WTC11 (cell line): ENCODE measurements at regions not wholly inside any gene's neighbourhood (a gene's known extent, or its start where the extent isn't known, plus 50 kb on each side); places are given as distances from the start of the nearest gene placed in this dataset.

Experiments
- ATAC-seq: fragments of 200-7000 bp; cut with Tn5 transposase; 2 replicates; pipeline ENCODE4 v1.10.0; 2021; ENCODE audit warnings: mild to moderate bottlenecking, moderate library complexity
- CTCF ChIA-PET: fragments of 300-600 bp; sonication (Branson Sonifier 250); formaldehyde crosslinking; loops from one replicate; lab custom pipeline; 2021; ENCODE audit warnings: antibody characterized with exemption; lab: Charles Lee
- POLR2A ChIA-PET: fragments of 350-600 bp; sonication (Branson Sonifier 250); formaldehyde crosslinking; loops from one replicate; lab custom pipeline; 2021; ENCODE audit warnings: antibody characterized with exemption; lab: Charles Lee
- DNase-seq: peaks from one replicate; pipeline ENCODE4 v3.0.0; 2021; ENCODE audit warnings: low spot score
- H3K27ac Mint-ChIP-seq: 2 replicates; pipeline ENCODE4 v1.8.0; 2021; ENCODE audit warnings: mixed read lengths
- H3K27me3 Mint-ChIP-seq: 2 replicates; pipeline ENCODE4 v1.8.0; 2021; ENCODE audit warnings: low read depth, mild to moderate bottlenecking, moderate library complexity, mixed read lengths
- H3K36me3 Mint-ChIP-seq: 2 replicates; pipeline ENCODE4 v1.8.0; 2021; ENCODE audit warnings: mixed read lengths
- H3K4me1 Mint-ChIP-seq: 2 replicates; pipeline ENCODE4 v1.8.0; 2022; ENCODE audit warnings: mixed read lengths
- H3K4me3 Mint-ChIP-seq: 2 replicates; pipeline ENCODE4 v1.8.0; 2021; ENCODE audit warnings: mild to moderate bottlenecking, moderate library complexity, mixed read lengths
- H3K9me3 Mint-ChIP-seq: 2 replicates; pipeline ENCODE4 v1.8.0; 2021; ENCODE audit warnings: mixed read lengths
- ATF1 ChIP-seq: sonication (generic); formaldehyde crosslinking; IDR thresholded peaks from 2 replicates; pipeline ENCODE4 v1.8.1; 2023; ENCODE audit warnings: mild to moderate bottlenecking, moderate library complexity, missing genetic modification reagents
- ATF3 ChIP-seq: sonication (generic); formaldehyde crosslinking; conservative IDR thresholded peaks from 2 replicates; pipeline ENCODE4 v1.8.1; 2022; ENCODE audit warnings: mild to moderate bottlenecking, missing genetic modification reagents
- CBFB ChIP-seq: sonication (generic); formaldehyde crosslinking; IDR thresholded peaks from 2 replicates; pipeline ENCODE4 v1.8.1; 2022; ENCODE audit warnings: mild to moderate bottlenecking, low read depth, missing genetic modification reagents
- ELF4 ChIP-seq: sonication (generic); formaldehyde crosslinking; IDR thresholded peaks from 2 replicates; pipeline ENCODE4 v1.8.1; 2022; ENCODE audit warnings: low read depth, mild to moderate bottlenecking, moderate library complexity, missing genetic modification reagents
- GTF2I ChIP-seq: fragments of 250-450 bp; sonication (Bioruptor Pico); conservative IDR thresholded peaks from 2 replicates; pipeline ENCODE4 v1.4.0; 2021; ENCODE audit warnings: mild to moderate bottlenecking
- HMGA2 ChIP-seq: fragments of 250-450 bp; sonication (Bioruptor Pico); IDR thresholded peaks from 2 replicates; pipeline ENCODE4 v1.4.0; 2021; ENCODE audit warnings: mild to moderate bottlenecking, moderate library complexity
- HMGXB4 ChIP-seq: sonication (generic); formaldehyde crosslinking; IDR thresholded peaks from 2 replicates; pipeline ENCODE4 v1.8.1; 2023; ENCODE audit warnings: mild to moderate bottlenecking, moderate library complexity, missing genetic modification reagents
- JAZF1 ChIP-seq: fragments of 250-450 bp; sonication (Bioruptor Pico); IDR thresholded peaks from 2 replicates; pipeline ENCODE4 v1.9.0; 2021; ENCODE audit warnings: moderate library complexity, mild to moderate bottlenecking, inconsistent platforms
- MYBL2 ChIP-seq: sonication (generic); formaldehyde crosslinking; IDR thresholded peaks from 2 replicates; pipeline ENCODE4 v1.8.1; 2023; ENCODE audit warnings: mild to moderate bottlenecking, moderate library complexity, missing genetic modification reagents
- NFYB ChIP-seq: sonication (generic); formaldehyde crosslinking; conservative IDR thresholded peaks from 2 replicates; pipeline ENCODE4 v1.8.0; 2022; ENCODE audit warnings: low read depth, missing genetic modification reagents
- NR2C2 ChIP-seq: sonication (generic); formaldehyde crosslinking; IDR thresholded peaks from 2 replicates; pipeline ENCODE4 v1.8.0; 2022; ENCODE audit warnings: mild to moderate bottlenecking, missing genetic modification reagents
- RELA ChIP-seq: sonication (generic); formaldehyde crosslinking; IDR thresholded peaks from 2 replicates; pipeline ENCODE4 v1.8.1; 2022; ENCODE audit warnings: missing genetic modification reagents, mild to moderate bottlenecking, borderline replicate concordance
- RORB ChIP-seq: fragments of 250-450 bp; sonication (Bioruptor Pico); IDR thresholded peaks from 2 replicates; pipeline ENCODE4 v1.9.0; 2021; ENCODE audit warnings: mild to moderate bottlenecking
- SOX15 ChIP-seq: fragments of 250-450 bp; sonication (Bioruptor Pico); IDR thresholded peaks from 2 replicates; pipeline ENCODE4 v1.9.0; 2021; ENCODE audit warnings: mild to moderate bottlenecking
- ZNF138 ChIP-seq: sonication (generic); formaldehyde crosslinking; conservative IDR thresholded peaks from 2 replicates; pipeline ENCODE4 v1.8.1; 2022; ENCODE audit warnings: mild to moderate bottlenecking, moderate library complexity, missing genetic modification reagents
- ZNF396 ChIP-seq: fragments of 250-450 bp; sonication (Bioruptor Pico); IDR thresholded peaks from 2 replicates; pipeline ENCODE4 v1.8.0; 2021; ENCODE audit warnings: mild to moderate bottlenecking, moderate library complexity, borderline replicate concordance
- ZNF416 ChIP-seq: fragments of 250-450 bp; sonication (Bioruptor Pico); IDR thresholded peaks from 2 replicates; pipeline ENCODE4 v1.9.0; 2021; ENCODE audit warnings: mild to moderate bottlenecking, inconsistent platforms
- ZNF671 ChIP-seq: fragments of 250-450 bp; sonication (Bioruptor Pico); IDR thresholded peaks from 2 replicates; pipeline ENCODE4 v1.8.0; 2021; ENCODE audit warnings: mild to moderate bottlenecking
- TF ChIP-seq, protein P1 (sequence below): fragments of 250-450 bp; sonication (Bioruptor Pico); IDR thresholded peaks from 2 replicates; pipeline ENCODE4 v1.8.0; 2021; ENCODE audit warnings: mild to moderate bottlenecking
- TF ChIP-seq, protein P2 (sequence below): fragments of 250-450 bp; sonication (Bioruptor Pico); conservative IDR thresholded peaks from 2 replicates; pipeline ENCODE4 v1.9.0; 2021; ENCODE audit warnings: mild to moderate bottlenecking
- TF ChIP-seq, protein P3 (sequence below): fragments of 250-450 bp; sonication (Bioruptor Pico); IDR thresholded peaks from 2 replicates; pipeline ENCODE4 v2.1.2; 2022; ENCODE audit warnings: mild to moderate bottlenecking, moderate library complexity
- TF ChIP-seq, protein P4 (sequence below): sonication (generic); formaldehyde crosslinking; IDR thresholded peaks from 2 replicates; pipeline ENCODE4 v1.8.0; 2022; ENCODE audit warnings: missing genetic modification reagents

DNA sequence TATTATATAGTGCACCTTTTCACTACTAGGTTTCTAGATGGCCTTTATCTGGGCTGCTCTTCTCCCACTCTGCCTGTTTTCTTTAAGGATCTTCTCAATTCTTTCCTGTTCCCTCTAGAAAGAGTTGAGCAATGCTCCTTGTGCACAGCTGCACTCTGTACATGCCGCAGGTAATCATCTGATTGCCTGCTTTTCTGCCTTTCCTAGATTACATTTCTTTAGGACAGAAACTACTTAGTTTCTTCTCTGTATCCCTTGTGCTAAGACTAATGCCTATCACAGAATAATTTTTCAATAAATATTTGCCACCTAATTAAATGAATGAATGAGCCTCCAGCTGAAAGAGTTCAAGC, 802.4 kb upstream of the ID2 start:
- no peaks in the 10 kb centered on the region for H3K9me3 Mint-ChIP-seq
- ChIA-PET CTCF (interaction anchor here (1.3 kb wide), 1 partner anchor 208 kb away, joined by 3 read pairs; no protein-coding TSS in a partner anchor), POLR2A (interaction anchor here (0.8 to 1.6 kb wide), 6 partner anchors 8 to 805 kb away, joined by 3 to 6 read pairs (median 4); partner anchors contain the start of gene ID2)
- DNase-seq (no peak), ATAC-seq (no peak)
- H3K4me3 Mint-ChIP-seq = peak overlapping the region; percentile 95
- H3K36me3 Mint-ChIP-seq = peaks cover 46% of the 10 kb centered on the region
- H3K27ac Mint-ChIP-seq = peak overlapping the region; percentile 100
- no peaks in the 10 kb centered on the region for H3K27me3 Mint-ChIP-seq
- H3K4me1 Mint-ChIP-seq = peaks cover 51% of the 10 kb centered on the region
- TF ChIP-seq HMGA2 (no peak), SOX15 (CRISPR knock-in tag) (no peak), NR2C2 (no peak), ELF4 (no peak)

- TF ChIP-seq, protein P1, sequence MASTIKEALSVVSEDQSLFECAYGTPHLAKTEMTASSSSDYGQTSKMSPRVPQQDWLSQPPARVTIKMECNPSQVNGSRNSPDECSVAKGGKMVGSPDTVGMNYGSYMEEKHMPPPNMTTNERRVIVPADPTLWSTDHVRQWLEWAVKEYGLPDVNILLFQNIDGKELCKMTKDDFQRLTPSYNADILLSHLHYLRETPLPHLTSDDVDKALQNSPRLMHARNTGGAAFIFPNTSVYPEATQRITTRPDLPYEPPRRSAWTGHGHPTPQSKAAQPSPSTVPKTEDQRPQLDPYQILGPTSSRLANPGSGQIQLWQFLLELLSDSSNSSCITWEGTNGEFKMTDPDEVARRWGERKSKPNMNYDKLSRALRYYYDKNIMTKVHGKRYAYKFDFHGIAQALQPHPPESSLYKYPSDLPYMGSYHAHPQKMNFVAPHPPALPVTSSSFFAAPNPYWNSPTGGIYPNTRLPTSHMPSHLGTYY (CRISPR knock-in tag) = peak; percentile 58; the same call in 1 of the 2 replicates
- TF ChIP-seq MYBL2 (CRISPR knock-in tag) = no peak
- ChIA-PET POLR2A (interaction anchor here (1.0 to 1.5 kb wide), 2 partner anchors 11 kb away, joined by 5 read pairs; no protein-coding TSS in a partner anchor), CTCF (no interaction called here)
- Mint-ChIP-seq H3K9me3 (no peaks in the 10 kb centered on the region), H3K4me3 (peak overlapping the region; percentile 95), H3K27me3 (no peaks in the 10 kb centered on the region), H3K27ac (peak overlapping the region; percentile 100), H3K36me3 (peaks cover 52% of the 10 kb centered on the region), H3K4me1 (peaks cover 56% of the 10 kb centered on the region)
- no peak for ATAC-seq
- no peak for DNase-seq
These were observed 801.7 kb upstream of the ID2 start for GRCh38 chr2:7880126-7880525.

DNA sequence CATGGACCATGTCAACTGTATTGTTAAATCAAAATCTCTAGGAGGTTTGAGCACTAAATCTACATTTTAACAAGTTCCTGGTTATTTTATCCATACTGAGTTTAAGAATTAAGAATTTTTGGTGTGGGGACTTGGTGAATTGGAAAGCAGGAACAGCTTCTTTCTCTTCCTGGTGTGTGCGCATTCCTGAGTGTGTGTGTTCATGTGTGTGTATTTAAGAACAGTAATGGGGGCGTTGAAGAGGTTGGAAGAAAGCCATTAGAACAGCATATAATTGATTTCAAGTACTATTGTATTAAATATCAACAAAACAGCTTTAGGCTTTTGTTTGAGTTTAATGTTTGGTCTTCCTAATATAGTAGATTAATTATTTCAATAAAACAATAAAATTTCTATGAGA, 801.3 kb upstream of the ID2 start:
- H3K4me1 Mint-ChIP-seq = peaks cover 61% of the 10 kb centered on the region
- peaks cover 56% of the 10 kb centered on the region for H3K36me3 Mint-ChIP-seq
- H3K9me3 Mint-ChIP-seq = no peaks in the 10 kb centered on the region
- peak overlapping the region; percentile 95 for H3K4me3 Mint-ChIP-seq
- CTCF ChIA-PET = no interaction called here
- H3K27ac Mint-ChIP-seq = peak overlapping the region; percentile 100
- DNase-seq (no peak), ATAC-seq (no peak)
- POLR2A ChIA-PET = interaction anchor here (1.0 kb wide), 1 partner anchor 11 kb away, joined by 5 read pairs; no protein-coding TSS in a partner anchor
- no peak for TF ChIP-seq HMGXB4 (CRISPR knock-in tag)
- TF ChIP-seq, protein P2, sequence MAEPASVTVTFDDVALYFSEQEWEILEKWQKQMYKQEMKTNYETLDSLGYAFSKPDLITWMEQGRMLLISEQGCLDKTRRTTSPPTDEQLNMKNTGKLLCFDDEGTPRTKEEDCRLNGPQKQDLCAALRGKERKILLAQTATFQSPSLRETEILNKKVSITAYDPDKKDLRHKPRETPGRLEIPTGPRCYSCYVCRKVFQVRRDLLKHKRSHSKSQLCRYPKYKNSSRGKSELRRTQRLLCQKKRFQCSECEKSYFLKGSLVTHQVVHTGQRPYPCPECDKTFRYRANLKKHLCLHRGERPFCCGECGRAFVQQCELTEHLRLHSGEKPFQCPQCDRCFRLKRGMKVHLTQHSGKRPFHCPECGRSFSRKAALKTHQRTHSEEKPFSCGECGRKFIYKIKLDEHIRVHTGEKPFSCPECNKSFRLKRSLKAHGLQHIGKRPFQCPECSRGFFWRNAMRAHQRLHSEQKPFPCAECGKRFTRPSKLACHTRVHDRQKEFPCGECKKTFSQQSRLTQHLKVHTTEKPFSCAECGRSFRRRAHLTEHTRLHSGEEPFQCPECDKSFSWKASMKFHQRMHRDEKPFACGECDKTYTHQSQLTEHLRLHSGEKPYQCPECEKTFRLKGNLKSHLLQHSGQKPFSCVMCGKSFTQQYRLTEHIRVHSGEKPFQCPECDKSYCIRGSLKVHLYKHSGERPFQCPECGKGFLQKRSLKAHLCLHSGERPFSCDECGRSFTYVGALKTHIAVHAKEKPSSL (CRISPR knock-in tag) = no peak
- no peak for TF ChIP-seq ATF3 (CRISPR knock-in tag)
- no peak for TF ChIP-seq NFYB (CRISPR knock-in tag)
- no peak for TF ChIP-seq ZNF671
- no peak for TF ChIP-seq ZNF416 (CRISPR knock-in tag)
- TF ChIP-seq RELA (CRISPR knock-in tag) = no peak
- TF ChIP-seq GTF2I = no peak
- TF ChIP-seq, protein P3, sequence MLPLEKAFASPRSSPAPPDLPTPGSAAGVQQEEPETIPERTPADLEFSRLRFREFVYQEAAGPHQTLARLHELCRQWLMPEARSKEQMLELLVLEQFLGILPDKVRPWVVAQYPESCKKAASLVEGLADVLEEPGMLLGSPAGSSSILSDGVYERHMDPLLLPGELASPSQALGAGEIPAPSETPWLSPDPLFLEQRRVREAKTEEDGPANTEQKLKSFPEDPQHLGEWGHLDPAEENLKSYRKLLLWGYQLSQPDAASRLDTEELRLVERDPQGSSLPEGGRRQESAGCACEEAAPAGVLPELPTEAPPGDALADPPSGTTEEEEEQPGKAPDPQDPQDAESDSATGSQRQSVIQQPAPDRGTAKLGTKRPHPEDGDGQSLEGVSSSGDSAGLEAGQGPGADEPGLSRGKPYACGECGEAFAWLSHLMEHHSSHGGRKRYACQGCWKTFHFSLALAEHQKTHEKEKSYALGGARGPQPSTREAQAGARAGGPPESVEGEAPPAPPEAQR (CRISPR knock-in tag) = no peak
- no peak for TF ChIP-seq ATF1 (CRISPR knock-in tag)
- TF ChIP-seq RORB (CRISPR knock-in tag) = no peak
- no peak for TF ChIP-seq ZNF396 (CRISPR knock-in tag)
- no peak for TF ChIP-seq JAZF1 (CRISPR knock-in tag)
- no peak for TF ChIP-seq ZNF138 (CRISPR knock-in tag)
- TF ChIP-seq, protein P4, sequence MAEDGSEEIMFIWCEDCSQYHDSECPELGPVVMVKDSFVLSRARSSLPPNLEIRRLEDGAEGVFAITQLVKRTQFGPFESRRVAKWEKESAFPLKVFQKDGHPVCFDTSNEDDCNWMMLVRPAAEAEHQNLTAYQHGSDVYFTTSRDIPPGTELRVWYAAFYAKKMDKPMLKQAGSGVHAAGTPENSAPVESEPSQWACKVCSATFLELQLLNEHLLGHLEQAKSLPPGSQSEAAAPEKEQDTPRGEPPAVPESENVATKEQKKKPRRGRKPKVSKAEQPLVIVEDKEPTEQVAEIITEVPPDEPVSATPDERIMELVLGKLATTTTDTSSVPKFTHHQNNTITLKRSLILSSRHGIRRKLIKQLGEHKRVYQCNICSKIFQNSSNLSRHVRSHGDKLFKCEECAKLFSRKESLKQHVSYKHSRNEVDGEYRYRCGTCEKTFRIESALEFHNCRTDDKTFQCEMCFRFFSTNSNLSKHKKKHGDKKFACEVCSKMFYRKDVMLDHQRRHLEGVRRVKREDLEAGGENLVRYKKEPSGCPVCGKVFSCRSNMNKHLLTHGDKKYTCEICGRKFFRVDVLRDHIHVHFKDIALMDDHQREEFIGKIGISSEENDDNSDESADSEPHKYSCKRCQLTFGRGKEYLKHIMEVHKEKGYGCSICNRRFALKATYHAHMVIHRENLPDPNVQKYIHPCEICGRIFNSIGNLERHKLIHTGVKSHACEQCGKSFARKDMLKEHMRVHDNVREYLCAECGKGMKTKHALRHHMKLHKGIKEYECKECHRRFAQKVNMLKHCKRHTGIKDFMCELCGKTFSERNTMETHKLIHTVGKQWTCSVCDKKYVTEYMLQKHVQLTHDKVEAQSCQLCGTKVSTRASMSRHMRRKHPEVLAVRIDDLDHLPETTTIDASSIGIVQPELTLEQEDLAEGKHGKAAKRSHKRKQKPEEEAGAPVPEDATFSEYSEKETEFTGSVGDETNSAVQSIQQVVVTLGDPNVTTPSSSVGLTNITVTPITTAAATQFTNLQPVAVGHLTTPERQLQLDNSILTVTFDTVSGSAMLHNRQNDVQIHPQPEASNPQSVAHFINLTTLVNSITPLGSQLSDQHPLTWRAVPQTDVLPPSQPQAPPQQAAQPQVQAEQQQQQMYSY (CRISPR knock-in tag) = no peak
- no peak for TF ChIP-seq CBFB (CRISPR knock-in tag)
- H3K27me3 Mint-ChIP-seq = no peaks in the 10 kb centered on the region
